Common myeloid progenitor, CD34-positive (primary cell): ENCODE measurements at regions not wholly inside any gene's neighbourhood (a gene's known extent, or its start where the extent isn't known, plus 50 kb on each side); places are given as distances from the start of the nearest gene placed in this dataset.

Experiments
- CTCF ChIA-PET: fragments of 350-600 bp; sonication (Branson Sonifier 250); formaldehyde crosslinking; loops from one replicate; lab custom pipeline; 2021; ENCODE audit warnings: antibody characterized with exemption; lab: Charles Lee
- POLR2A ChIA-PET: fragments of 350-600 bp; sonication (Branson Sonifier 250); formaldehyde crosslinking; loops from one replicate; lab custom pipeline; 2021; ENCODE audit warnings: antibody characterized with exemption; lab: Charles Lee
- DNase-seq, 3 donors: peaks; one replicate each; pipeline versions ENCODE4 v3.0.0 to v3.0.0-alpha.2; 2013
- H3K27ac ChIP-seq, 2 experiments: 1 replicate in 1 of 2; 2 replicates in 1 of 2; pipeline ENCODE4 v1.7.0; 2013; ENCODE audit warnings: inconsistent platforms in 2 of 2, low read length in 2 of 2, mild to moderate bottlenecking in 2 of 2, low read depth in 1 of 2, moderate library complexity in 1 of 2; ENCODE audit not compliant: severe bottlenecking in 2 of 2, insufficient read depth in 1 of 2, poor library complexity in 1 of 2
- H3K27me3 ChIP-seq, 5 experiments: replicated peaks in 2 of 5; 1 replicate in 3 of 5; 2 replicates in 2 of 5; pipeline versions ENCODE4 v1.6.1 to v1.7.0; 2013; ENCODE audit warnings: low read length in 4 of 5, mild to moderate bottlenecking in 2 of 5, moderate library complexity in 2 of 5, inconsistent platforms in 1 of 5; ENCODE audit not compliant: insufficient read depth in 5 of 5, control insufficient read depth in 4 of 5
- H3K36me3 ChIP-seq, 4 experiments: 1 replicate in 2 of 4; 2 replicates in 2 of 4; pipeline versions ENCODE4 v1.6.1 to v1.7.0; 2013; ENCODE audit warnings: low read length in 3 of 4, control low read depth in 1 of 4, mild to moderate bottlenecking in 1 of 4; ENCODE audit not compliant: control insufficient read depth in 4 of 4, insufficient read depth in 4 of 4
- H3K4me1 ChIP-seq, 4 experiments: 1 replicate in 3 of 4; 2 replicates in 1 of 4; pipeline versions ENCODE4 v1.6.1 to v1.7.1; 2013; ENCODE audit warnings: low read length in 3 of 4, mild to moderate bottlenecking in 3 of 4, control low read depth in 1 of 4, inconsistent platforms in 1 of 4, moderate library complexity in 1 of 4; ENCODE audit not compliant: control insufficient read depth in 4 of 4, insufficient read depth in 4 of 4; ENCODE audit errors: control extremely low read depth in 1 of 4
- H3K4me3 ChIP-seq, 7 experiments: 1 replicate in 4 of 7; 2 replicates in 3 of 7; pipeline versions ENCODE4 v1.5.1 to v1.7.0; 2013; ENCODE audit warnings: mild to moderate bottlenecking in 7 of 7, low read length in 6 of 7, moderate library complexity in 6 of 7, inconsistent platforms in 2 of 7, low read depth in 2 of 7, control low read depth in 1 of 7; ENCODE audit not compliant: insufficient read depth in 4 of 7, control insufficient read depth in 1 of 7; ENCODE audit errors: extremely low read depth in 1 of 7
- H3K9me3 ChIP-seq, 5 experiments: 1 replicate in 4 of 5; 2 replicates in 1 of 5; pipeline versions ENCODE4 v1.6.1 to v1.7.1; 2013; ENCODE audit warnings: low read length in 4 of 5, mild to moderate bottlenecking in 2 of 5, inconsistent platforms in 1 of 5, low read depth in 1 of 5, moderate library complexity in 1 of 5; ENCODE audit not compliant: control insufficient read depth in 4 of 5, insufficient read depth in 2 of 5; ENCODE audit errors: control extremely low read depth in 1 of 5
- WGBS: methylation state at CpG from one replicate; pipeline ENCODE4 v1.1.5; 2013; ENCODE audit not compliant: insufficient coverage; 5-methylcytosine and 5-hydroxymethylcytosine counted together

DNA sequence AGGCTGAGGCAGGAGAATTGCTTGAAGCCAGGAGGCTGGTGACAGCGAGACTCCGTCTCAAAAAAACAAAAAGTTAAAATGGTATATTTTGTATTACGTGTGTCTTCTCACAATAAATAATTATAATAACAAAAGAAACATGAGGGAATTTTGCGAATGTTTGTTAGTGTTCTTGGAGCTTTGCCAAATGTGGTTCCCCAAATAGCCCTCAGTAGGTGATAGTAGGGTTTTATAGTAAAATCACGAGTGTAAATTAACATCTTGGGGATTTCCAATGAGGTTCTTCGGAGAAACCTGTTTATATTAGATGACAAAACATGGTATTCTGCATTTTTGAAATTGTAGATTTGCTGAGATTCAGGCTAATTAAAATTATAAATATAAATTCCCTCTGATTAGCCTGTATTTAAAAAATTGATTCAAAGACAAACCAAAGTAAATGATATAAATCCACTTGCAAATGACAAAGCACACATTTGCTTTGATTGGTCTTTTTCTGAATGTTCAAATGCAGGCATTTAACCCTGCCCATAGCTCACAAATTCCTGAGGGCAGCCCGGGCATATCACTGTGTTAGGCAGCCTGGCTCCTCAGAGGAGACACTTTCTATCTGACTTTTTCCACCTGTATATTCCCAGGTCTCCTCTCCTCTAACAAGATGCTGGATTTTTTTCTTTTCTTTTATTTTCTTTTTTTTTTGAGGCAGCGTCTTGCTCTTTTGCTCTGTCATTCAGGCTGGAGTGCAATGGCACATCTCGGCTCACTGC, 50.3 kb upstream of the TSNAX start:
- Histone ChIP-seq H3K36me3 (no peaks in the 10 kb centered on the region), H3K27ac (no peak overlapping the region), H3K9me3 (peaks cover 0 to 3% (median 0%) of the 10 kb centered on the region in 5 experiments), H3K4me3 (no peak overlapping the region), H3K4me1 (no peaks in the 10 kb centered on the region), H3K27me3 (peaks cover 0 to 56% (median 11%) of the 10 kb centered on the region in 5 experiments)
- CTCF ChIA-PET: no interaction called here
- WGBS: 84% methylated on average over 5 of the region's 9 CpGs
- no peak for DNase-seq
- POLR2A ChIA-PET: interaction anchor here (1.0 kb wide), 1 partner anchor 18 kb away, joined by 3 read pairs; no protein-coding TSS in a partner anchor
